OCI-LY7 (cell line): ENCODE measurements at regions not wholly inside any gene's neighbourhood (a gene's known extent, or its start where the extent isn't known, plus 50 kb on each side); places are given as distances from the start of the nearest gene placed in this dataset.

ENCODE experiments used
- BruUV-seq: library from RNA; stranded (reverse); fragments of 400-500 nt; replicated peaks from 2 replicates; lab custom pipeline; 2021; lab: Mats Ljungman, UMichigan
- CTCF ChIA-PET: fragments of 300-600 bp; sonication (Branson Sonifier 250); formaldehyde crosslinking; loops from one replicate; lab custom pipeline; 2022; ENCODE audit warnings: antibody characterized with exemption; ENCODE audit not compliant: unreplicated experiment; lab: Charles Lee
- POLR2A ChIA-PET: fragments of 300-600 bp; sonication (Branson Sonifier 250); formaldehyde crosslinking; loops from one replicate; lab custom pipeline; 2022; ENCODE audit warnings: antibody characterized with exemption; lab: Charles Lee
- DNase-seq: peaks from one replicate; pipeline ENCODE4 v3.0.0-alpha.2; 2015; ENCODE audit warnings: low spot score
- H2AFZ ChIP-seq: fragments of 200-600 bp; sonication (generic), shearing (Covaris generic); 2 replicates; pipeline ENCODE4 v1.6.1; 2014; ENCODE audit warnings: mild to moderate bottlenecking, antibody characterized with exemption, low read length, moderate library complexity
- H3K27ac ChIP-seq: fragments of 200-600 bp; sonication (generic); 2 replicates; pipeline ENCODE4 v1.5.1; 2014; ENCODE audit warnings: mixed run types, low read depth, mild to moderate bottlenecking, moderate library complexity, low read length, inconsistent platforms; ENCODE audit not compliant: poor library complexity, severe bottlenecking
- H3K36me3 ChIP-seq: fragments of 200-600 bp; sonication (generic); 2 replicates; pipeline ENCODE4 v1.6.1; 2014; ENCODE audit warnings: mild to moderate bottlenecking, antibody characterized with exemption, low read length, moderate library complexity, mixed read lengths; ENCODE audit not compliant: insufficient read depth
- H3K4me1 ChIP-seq: fragments of 200-600 bp; sonication (generic); 2 replicates; pipeline ENCODE4 v1.5.1; 2014; ENCODE audit warnings: mild to moderate bottlenecking, low read length; ENCODE audit not compliant: insufficient read depth, poor library complexity, severe bottlenecking
- H3K4me2 ChIP-seq: fragments of 200-600 bp; sonication (generic); 2 replicates; pipeline ENCODE4 v1.6.1; 2014; ENCODE audit warnings: mild to moderate bottlenecking, low read length
- H3K4me3 ChIP-seq: fragments of 200-600 bp; sonication (generic); 2 replicates; pipeline ENCODE4 v1.5.1; 2014; ENCODE audit warnings: mild to moderate bottlenecking, low read depth, low read length; ENCODE audit not compliant: poor library complexity, severe bottlenecking
- H3K79me2 ChIP-seq: fragments of 200-600 bp; sonication (generic); 2 replicates; pipeline ENCODE4 v1.6.1; 2016; ENCODE audit warnings: low read depth, mild to moderate bottlenecking, low read length, moderate library complexity, mixed read lengths; ENCODE audit not compliant: insufficient read depth
- H3K9me2 ChIP-seq: fragments of 200-600 bp; sonication (generic); 2 replicates; pipeline ENCODE4 v1.6.1; 2016; ENCODE audit warnings: mild to moderate bottlenecking, low read length, mixed read lengths; ENCODE audit not compliant: insufficient read depth
- H3K9me3 ChIP-seq: fragments of 200-600 bp; sonication (generic); 2 replicates; pipeline ENCODE4 v1.6.1; 2014; ENCODE audit warnings: mild to moderate bottlenecking, mixed run types, low read length, mixed read lengths
- H4K20me1 ChIP-seq: fragments of 200-600 bp; sonication (generic); 2 replicates; pipeline ENCODE4 v1.6.1; 2014; ENCODE audit warnings: mild to moderate bottlenecking, antibody characterized with exemption, low read length, moderate library complexity, mixed read lengths; ENCODE audit not compliant: insufficient read depth
- EZH2phosphoT487 ChIP-seq: fragments of 200-600 bp; sonication (generic); IDR thresholded peaks from 2 replicates; pipeline ENCODE4 v1.6.1; 2018; ENCODE audit warnings: low read depth, borderline replicate concordance, mild to moderate bottlenecking, mixed run types, antibody characterized with exemption, low read length, moderate library complexity, mixed read lengths
- intact Hi-C: fragments of 100-400 bp; cut with micrococcal nuclease; formaldehyde crosslinking; loops from one replicate; pipeline ENCODE4 v1.10.0; 2022; ENCODE audit not compliant: unreplicated experiment
- TF ChIP-seq, protein P1 (sequence below): fragments of 200-600 bp; sonication (generic); conservative IDR thresholded peaks from 2 replicates; pipeline ENCODE4 v1.5.1; 2014; ENCODE audit warnings: mild to moderate bottlenecking, antibody characterized with exemption, low read length, moderate library complexity, mixed read lengths

DNA sequence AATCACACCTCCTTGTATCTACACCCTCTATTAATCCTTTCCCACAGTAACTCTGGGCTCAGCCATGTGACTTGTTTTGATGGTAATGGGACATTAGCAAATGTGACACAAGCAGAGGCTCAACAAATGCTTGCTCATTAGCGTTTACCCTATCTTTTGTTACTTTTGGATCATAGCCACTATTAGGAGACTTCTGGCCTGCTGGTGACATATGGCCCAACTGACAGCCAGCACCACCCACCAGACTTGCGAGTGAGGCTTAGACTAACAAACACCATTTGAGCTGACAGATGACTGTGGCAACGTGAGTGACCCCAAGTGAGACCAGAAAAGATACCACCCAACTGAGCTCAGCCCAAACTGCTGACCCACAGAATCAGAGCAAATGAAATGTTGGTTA lies 154.1 kb downstream of the OLFM4 start:
- H2AFZ ChIP-seq = no peak overlapping the region
- no peaks in the 10 kb centered on the region for H3K9me2 ChIP-seq
- no peaks in the 10 kb centered on the region for H3K79me2 ChIP-seq
- ChIA-PET POLR2A (interaction anchor here (0.9 kb wide), 1 partner anchor 15 kb away, joined by 3 read pairs; no protein-coding TSS in a partner anchor), CTCF (no interaction called here)
- H4K20me1 ChIP-seq = no peaks in the 10 kb centered on the region
- H3K9me3 ChIP-seq = no peaks in the 10 kb centered on the region
- intact Hi-C loops = no loop called here
- TF ChIP-seq, protein P1, sequence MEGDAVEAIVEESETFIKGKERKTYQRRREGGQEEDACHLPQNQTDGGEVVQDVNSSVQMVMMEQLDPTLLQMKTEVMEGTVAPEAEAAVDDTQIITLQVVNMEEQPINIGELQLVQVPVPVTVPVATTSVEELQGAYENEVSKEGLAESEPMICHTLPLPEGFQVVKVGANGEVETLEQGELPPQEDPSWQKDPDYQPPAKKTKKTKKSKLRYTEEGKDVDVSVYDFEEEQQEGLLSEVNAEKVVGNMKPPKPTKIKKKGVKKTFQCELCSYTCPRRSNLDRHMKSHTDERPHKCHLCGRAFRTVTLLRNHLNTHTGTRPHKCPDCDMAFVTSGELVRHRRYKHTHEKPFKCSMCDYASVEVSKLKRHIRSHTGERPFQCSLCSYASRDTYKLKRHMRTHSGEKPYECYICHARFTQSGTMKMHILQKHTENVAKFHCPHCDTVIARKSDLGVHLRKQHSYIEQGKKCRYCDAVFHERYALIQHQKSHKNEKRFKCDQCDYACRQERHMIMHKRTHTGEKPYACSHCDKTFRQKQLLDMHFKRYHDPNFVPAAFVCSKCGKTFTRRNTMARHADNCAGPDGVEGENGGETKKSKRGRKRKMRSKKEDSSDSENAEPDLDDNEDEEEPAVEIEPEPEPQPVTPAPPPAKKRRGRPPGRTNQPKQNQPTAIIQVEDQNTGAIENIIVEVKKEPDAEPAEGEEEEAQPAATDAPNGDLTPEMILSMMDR = no peak
- TF ChIP-seq EZH2phosphoT487 = no peak
- H3K4me3 ChIP-seq = no peak overlapping the region
- H3K4me2 ChIP-seq = no peak overlapping the region
- BruUV-seq = no TSS peak
- no peaks in the 10 kb centered on the region for H3K4me1 ChIP-seq
- H3K27ac ChIP-seq = no peak overlapping the region
- no peak for DNase-seq
- H3K36me3 ChIP-seq = no peaks in the 10 kb centered on the region

GRCh38 chr13:53188120-53188519 lies 159.5 kb downstream of the OLFM4 start:
- TF ChIP-seq, protein P1 = no peak
- Histone ChIP-seq H3K4me3 (no peak overlapping the region), H3K4me2 (no peak overlapping the region), H2AFZ (no peak overlapping the region), H4K20me1 (no peaks in the 10 kb centered on the region), H3K27ac (no peak overlapping the region), H3K79me2 (no peaks in the 10 kb centered on the region), H3K9me3 (no peaks in the 10 kb centered on the region), H3K4me1 (no peaks in the 10 kb centered on the region), H3K36me3 (no peaks in the 10 kb centered on the region), H3K9me2 (no peaks in the 10 kb centered on the region)
- CTCF ChIA-PET = no interaction called here
- no peak for DNase-seq
- intact Hi-C loops = no loop called here
- POLR2A ChIA-PET = interaction anchor here (0.5 kb wide), 1 partner anchor 55 kb away, joined by 3 read pairs; no protein-coding TSS in a partner anchor
- BruUV-seq = no TSS peak

- DNase-seq = no peak
- Histone ChIP-seq H3K4me2 (no peak overlapping the region), H3K9me2 (no peaks in the 10 kb centered on the region), H3K36me3 (no peaks in the 10 kb centered on the region), H3K9me3 (no peaks in the 10 kb centered on the region), H3K4me3 (no peak overlapping the region), H2AFZ (no peak overlapping the region), H4K20me1 (no peaks in the 10 kb centered on the region), H3K27ac (no peak overlapping the region), H3K4me1 (no peaks in the 10 kb centered on the region), H3K79me2 (no peaks in the 10 kb centered on the region)
- POLR2A ChIA-PET = interaction anchor here (1.1 kb wide), 1 partner anchor 15 kb away, joined by 3 read pairs; no protein-coding TSS in a partner anchor
- intact Hi-C loops = no loop called here
- CTCF ChIA-PET = no interaction called here
- TF ChIP-seq, protein P1 = peak; percentile 27; the same call in 1 of the 2 replicates
- TF ChIP-seq EZH2phosphoT487 = no peak
- BruUV-seq = no TSS peak
These were observed 160.5 kb downstream of the OLFM4 start for GRCh38 chr13:53189162-53189561.
